GM21619 (cell line): ENCODE measurements at regions not wholly inside any gene's neighbourhood (a gene's known extent, or its start where the extent isn't known, plus 50 kb on each side); places are given as distances from the start of the nearest gene placed in this dataset.

Experiments
- ATAC-seq: cut with Tn5 transposase; IDR thresholded peaks from one replicate; pipeline ENCODE4 v1.9.1; 2021; ENCODE audit not compliant: unreplicated experiment

GRCh38 chr7:49344556-49344955, 420.2 kb downstream of the CDC14C start:
- ATAC-seq = no peak

- ATAC-seq = no peak
These were observed 422.0 kb downstream of the CDC14C start for GRCh38 chr7:49346195-49346899.

- ATAC-seq = no peak
These were observed 406.4 kb upstream of the VWC2 start for GRCh38 chr7:49367072-49367471.

GRCh38 chr7:49371771-49372170, 401.7 kb upstream of the VWC2 start:
- no peak for ATAC-seq

- no peak for ATAC-seq
These were observed 396.5 kb upstream of the VWC2 start for GRCh38 chr7:49376817-49377375.

GRCh38 chr7:49386792-49387191, 386.6 kb upstream of the VWC2 start:
- ATAC-seq = no peak

- no peak for ATAC-seq
These were observed 383.5 kb upstream of the VWC2 start for GRCh38 chr7:49389871-49390479.

- ATAC-seq = no peak
These were observed 377.2 kb upstream of the VWC2 start for GRCh38 chr7:49396229-49396628.

GRCh38 chr7:49397750-49398149, 375.7 kb upstream of the VWC2 start:
- no peak for ATAC-seq

- no peak for ATAC-seq
These were observed 375.2 kb upstream of the VWC2 start for GRCh38 chr7:49398236-49398635.

GRCh38 chr7:49398746-49399145, 374.7 kb upstream of the VWC2 start:
- no peak for ATAC-seq

GRCh38 chr7:49400891-49401550, 372.4 kb upstream of the VWC2 start:
- ATAC-seq = no peak

GRCh38 chr7:49403844-49404243, 369.6 kb upstream of the VWC2 start:
- ATAC-seq = no peak

GRCh38 chr7:49407205-49407604, 366.2 kb upstream of the VWC2 start:
- no peak for ATAC-seq

GRCh38 chr7:49417034-49417433, 356.4 kb upstream of the VWC2 start:
- no peak for ATAC-seq

- no peak for ATAC-seq
These were observed 354.5 kb upstream of the VWC2 start for GRCh38 chr7:49418963-49419362.

GRCh38 chr7:49422564-49422963, 350.9 kb upstream of the VWC2 start:
- no peak for ATAC-seq

GRCh38 chr7:49424109-49424508, 349.3 kb upstream of the VWC2 start:
- no peak for ATAC-seq

- ATAC-seq = no peak
These were observed 348.1 kb upstream of the VWC2 start for GRCh38 chr7:49425277-49425818.

GRCh38 chr7:49432254-49432653, 341.2 kb upstream of the VWC2 start:
- no peak for ATAC-seq

GRCh38 chr7:49433794-49434193, 339.6 kb upstream of the VWC2 start:
- ATAC-seq = no peak

GRCh38 chr7:49434846-49435245, 338.6 kb upstream of the VWC2 start:
- no peak for ATAC-seq
